Ishikawa (cell line): ENCODE measurements at regions not wholly inside any gene's neighbourhood (a gene's known extent, or its start where the extent isn't known, plus 50 kb on each side); places are given as distances from the start of the nearest gene placed in this dataset.

ENCODE experiments used
- CEBPB ChIP-seq: IDR thresholded peaks from 2 replicates; pipeline ENCODE4 v1.6.1; 2012
- CREB1 ChIP-seq: IDR thresholded peaks from 2 replicates; pipeline ENCODE4 v1.6.1; 2012; ENCODE audit warnings: low read depth
- EGR1 ChIP-seq: IDR thresholded peaks from 2 replicates; pipeline ENCODE4 v1.6.1; 2012
- EP300 ChIP-seq: IDR thresholded peaks from 2 replicates; pipeline ENCODE4 v1.6.1; 2012; ENCODE audit warnings: borderline replicate concordance
- FOXM1 ChIP-seq: IDR thresholded peaks from 2 replicates; pipeline ENCODE4 v1.6.1; 2012; ENCODE audit warnings: low read depth, borderline replicate concordance
- MAX ChIP-seq: IDR thresholded peaks from 2 replicates; pipeline ENCODE4 v1.6.1; 2012
- NFIC ChIP-seq: IDR thresholded peaks from 2 replicates; pipeline ENCODE4 v1.6.1; 2012
- RAD21 ChIP-seq: IDR thresholded peaks from 2 replicates; pipeline ENCODE4 v1.6.1; 2012; ENCODE audit warnings: low read depth
- REST ChIP-seq: IDR thresholded peaks from 2 replicates; pipeline ENCODE4 v1.6.1; 2012; ENCODE audit warnings: low read depth, mild to moderate bottlenecking
- TAF1 ChIP-seq: IDR thresholded peaks from 2 replicates; pipeline ENCODE4 v1.6.1; 2012; ENCODE audit warnings: low read depth, mild to moderate bottlenecking
- TCF12 ChIP-seq: IDR thresholded peaks from 2 replicates; pipeline ENCODE4 v1.6.1; 2012; ENCODE audit warnings: low read depth
- TEAD4 ChIP-seq: IDR thresholded peaks from 2 replicates; pipeline ENCODE4 v1.6.1; 2012
- USF1 ChIP-seq: IDR thresholded peaks from 2 replicates; pipeline ENCODE4 v1.6.1; 2012
- YY1 ChIP-seq: IDR thresholded peaks from 2 replicates; pipeline ENCODE4 v1.6.1; 2012; ENCODE audit warnings: low read depth
- ZBTB7A ChIP-seq: IDR thresholded peaks from 2 replicates; pipeline ENCODE4 v1.6.1; 2012; ENCODE audit warnings: low read depth

DNA sequence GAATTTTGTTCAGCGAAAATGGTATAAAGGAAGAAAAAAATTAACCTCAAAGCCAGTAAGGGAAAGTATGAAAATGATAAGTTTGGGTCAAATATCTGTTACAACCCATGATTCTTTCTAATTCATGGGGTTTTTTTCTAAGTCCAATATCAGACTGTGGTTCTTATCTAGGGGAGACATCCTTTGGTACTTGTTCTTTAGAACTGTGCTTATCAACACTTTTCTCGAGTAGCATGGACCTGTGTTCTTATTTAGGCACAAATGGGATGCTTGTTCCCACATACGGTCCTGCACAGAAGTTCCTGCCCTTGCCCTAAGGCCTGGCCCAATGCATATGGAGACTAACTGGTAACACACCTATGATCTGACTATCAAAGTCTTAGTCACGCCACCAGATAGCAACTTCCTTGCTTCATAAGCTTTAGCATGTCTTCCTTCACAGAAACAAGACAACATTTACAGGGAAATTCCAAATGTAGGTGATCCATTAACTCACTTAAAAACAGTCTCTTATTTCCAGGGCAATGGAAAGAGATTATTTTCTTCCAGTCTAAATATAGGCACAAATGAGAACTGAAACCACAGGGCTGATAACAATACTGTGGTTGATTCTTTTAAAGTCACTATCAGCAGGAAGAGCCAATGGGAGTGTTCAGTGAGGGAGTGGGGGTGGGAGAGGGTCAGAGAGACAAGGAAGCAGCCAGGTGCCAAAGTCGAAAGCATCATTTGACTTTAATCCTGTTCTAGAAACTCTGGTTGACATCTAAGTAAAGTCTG, 268.8 kb upstream of the ANKRD55 start:
- no peak for TF ChIP-seq ZBTB7A
- no peak for TF ChIP-seq EGR1
- no peak for TF ChIP-seq CREB1
- TF ChIP-seq RAD21, result no peak

- TF ChIP-seq REST (no peak), YY1 (no peak), EP300 (no peak), CREB1 (no peak), RAD21 (no peak), ZBTB7A (no peak), FOXM1 (no peak), TAF1 (no peak), TEAD4 (no peak), MAX (no peak), NFIC (no peak), USF1 (no peak), EGR1 (no peak), CEBPB (no peak), TCF12 (no peak)
Observed at GRCh38 chr5:56499901-56500300, 266.8 kb upstream of the ANKRD55 start.

DNA sequence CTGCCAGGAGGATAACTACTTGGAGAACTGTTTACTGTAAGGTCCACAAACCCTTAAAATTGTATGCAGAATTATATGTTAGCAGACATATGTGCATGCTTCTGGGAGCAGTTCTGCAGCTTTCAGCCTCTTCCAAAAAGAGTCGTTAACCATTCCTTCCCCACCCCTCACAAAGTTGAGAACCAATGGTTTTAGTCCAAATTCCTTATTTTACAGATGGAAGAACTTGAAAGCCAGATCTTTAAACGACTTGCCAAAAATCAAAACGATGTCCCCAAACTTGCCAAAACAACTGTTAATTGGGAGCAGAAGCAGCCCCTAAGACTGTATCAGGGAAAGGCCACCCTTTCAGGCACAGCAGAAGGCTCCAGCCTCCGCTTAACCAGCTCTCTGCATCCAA, 266.4 kb upstream of the ANKRD55 start:
- no peak for TF ChIP-seq CREB1
- no peak for TF ChIP-seq REST
- no peak for TF ChIP-seq EGR1
- TF ChIP-seq RAD21, result no peak
- no peak for TF ChIP-seq TEAD4
- no peak for TF ChIP-seq CEBPB
- no peak for TF ChIP-seq FOXM1
- TF ChIP-seq USF1, result no peak
- no peak for TF ChIP-seq NFIC
- TF ChIP-seq EP300, result no peak
- no peak for TF ChIP-seq YY1

DNA sequence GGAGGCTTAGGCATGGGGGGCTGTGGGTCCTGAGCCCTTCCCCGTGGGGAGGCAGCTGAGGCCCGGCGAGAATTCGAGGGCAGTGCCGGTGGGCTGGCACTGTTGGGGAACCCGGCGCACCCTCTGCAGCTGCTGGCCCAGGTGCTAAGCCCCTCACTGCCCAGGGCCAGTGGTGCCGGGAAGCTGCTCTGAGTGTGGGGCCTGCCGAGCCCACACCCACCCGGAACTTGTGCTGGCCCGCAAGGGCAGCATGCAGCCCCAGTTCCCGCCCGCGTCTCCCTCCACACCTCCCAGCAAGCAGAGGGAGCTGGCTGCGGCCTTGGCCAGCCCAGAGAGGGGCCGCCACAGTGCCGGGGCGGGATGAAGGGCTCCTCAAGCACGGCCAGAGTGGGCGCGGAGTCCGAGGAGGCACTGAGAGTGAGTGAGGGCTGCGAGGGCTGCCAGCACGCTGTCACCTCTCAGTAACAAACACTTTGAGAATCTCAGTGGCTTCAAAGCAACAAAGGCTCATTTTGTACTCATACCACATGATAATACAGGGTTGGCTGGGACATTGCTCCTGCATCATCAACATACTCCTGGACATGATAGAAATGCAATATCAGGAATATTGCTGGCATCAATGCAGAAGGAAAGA, 265.7 kb upstream of the ANKRD55 start:
- no peak for TF ChIP-seq REST
- no peak for TF ChIP-seq CEBPB
- no peak for TF ChIP-seq YY1
- TF ChIP-seq RAD21, result no peak
- TF ChIP-seq ZBTB7A, result no peak
- TF ChIP-seq USF1, result no peak
- TF ChIP-seq MAX, result no peak
- no peak for TF ChIP-seq CREB1
- no peak for TF ChIP-seq EP300
- no peak for TF ChIP-seq TCF12
- no peak for TF ChIP-seq NFIC
- no peak for TF ChIP-seq TAF1
- TF ChIP-seq FOXM1, result no peak
- no peak for TF ChIP-seq TEAD4
- TF ChIP-seq EGR1, result no peak
